Lower lobe of right lung (tissue), 2 donors: ENCODE measurements at regions not wholly inside any gene's neighbourhood (a gene's known extent, or its start where the extent isn't known, plus 50 kb on each side); places are given as distances from the start of the nearest gene placed in this dataset.
"Not testable (repeated sequence)": the region's sequence is repeated elsewhere in the genome, so short reads cannot be mapped to it uniquely, and the experiment has no call there.

Source experiments
- ATAC-seq, 2 donors: fragments of 200-7000 bp; cut with Tn5 transposase; one replicate each; pipeline ENCODE4 v1.9.1; 2020 to 2022; ENCODE audit warnings: mild to moderate bottlenecking in 2 of 2, moderate library complexity in 2 of 2
- DNase-seq: peaks from one replicate; pipeline ENCODE4 v3.0.0-alpha.2; 2020
- H3K27ac ChIP-seq: fragments of 200-600 bp; one replicate; pipeline ENCODE4 v1.8.0; 2022
- H3K27me3 ChIP-seq: fragments of 200-600 bp; one replicate; pipeline ENCODE4 v1.8.0; 2022; ENCODE audit warnings: low read depth
- H3K36me3 ChIP-seq: fragments of 200-600 bp; one replicate; pipeline ENCODE4 v1.8.0; 2022; ENCODE audit warnings: mild to moderate bottlenecking
- H3K4me1 ChIP-seq: fragments of 200-600 bp; one replicate; pipeline ENCODE4 v1.8.0; 2022
- H3K4me3 ChIP-seq: fragments of 200-600 bp; one replicate; pipeline ENCODE4 v1.8.0; 2022; ENCODE audit warnings: mild to moderate bottlenecking
- H3K9me3 ChIP-seq: fragments of 200-600 bp; one replicate; pipeline ENCODE4 v1.8.0; 2022
- intact Hi-C: fragments of 100-400 bp; cut with DNase I; formaldehyde crosslinking; loops from one replicate; pipeline ENCODE4 v1.11.0; 2022
- TF ChIP-seq, protein P1 (sequence below): fragments of 200-600 bp; IDR thresholded peaks from one replicate; pipeline ENCODE4 v1.8.0; 2022; ENCODE audit warnings: antibody characterized with exemption, mild to moderate bottlenecking
- donor health status: DM: no; HTN: yes; CAD: no; lungs with severe emphysema.

DNA sequence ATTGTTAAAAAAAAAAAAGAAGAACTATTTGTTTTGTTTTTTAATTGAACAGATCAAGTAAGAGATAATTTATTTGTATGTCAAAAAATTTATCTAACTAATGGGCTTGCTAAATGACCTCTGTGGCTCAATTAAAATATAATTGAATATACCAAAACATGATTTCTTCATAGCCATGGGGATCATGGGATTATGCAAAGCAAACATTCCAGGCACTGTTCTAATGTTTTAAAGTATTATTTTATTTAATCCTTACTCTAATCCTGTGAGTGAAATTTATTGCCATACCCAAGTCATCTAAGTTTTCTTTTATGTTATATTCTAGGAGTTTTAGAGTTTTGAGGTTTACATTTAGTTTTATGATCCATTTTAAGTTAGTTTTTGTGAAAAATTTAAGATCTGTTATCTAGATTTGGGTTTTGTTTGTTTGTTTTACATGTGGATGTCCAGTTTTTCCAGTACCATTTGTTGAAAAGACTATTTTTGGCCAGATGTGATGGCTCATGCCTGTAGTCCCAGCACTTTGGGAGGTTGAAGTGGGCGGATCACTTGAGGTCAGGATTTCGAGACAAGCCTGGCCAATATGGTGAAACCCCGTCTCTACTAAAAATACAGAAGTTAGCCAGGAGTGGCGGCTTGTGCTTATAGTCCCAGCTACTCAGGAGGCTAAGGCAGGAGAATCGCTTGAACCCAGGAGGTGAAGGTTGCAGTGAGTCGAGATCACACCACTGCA lies 52.3 kb upstream of the CNOT10 start:
- no peak overlapping the region for H3K4me3 ChIP-seq
- TF ChIP-seq, protein P1, sequence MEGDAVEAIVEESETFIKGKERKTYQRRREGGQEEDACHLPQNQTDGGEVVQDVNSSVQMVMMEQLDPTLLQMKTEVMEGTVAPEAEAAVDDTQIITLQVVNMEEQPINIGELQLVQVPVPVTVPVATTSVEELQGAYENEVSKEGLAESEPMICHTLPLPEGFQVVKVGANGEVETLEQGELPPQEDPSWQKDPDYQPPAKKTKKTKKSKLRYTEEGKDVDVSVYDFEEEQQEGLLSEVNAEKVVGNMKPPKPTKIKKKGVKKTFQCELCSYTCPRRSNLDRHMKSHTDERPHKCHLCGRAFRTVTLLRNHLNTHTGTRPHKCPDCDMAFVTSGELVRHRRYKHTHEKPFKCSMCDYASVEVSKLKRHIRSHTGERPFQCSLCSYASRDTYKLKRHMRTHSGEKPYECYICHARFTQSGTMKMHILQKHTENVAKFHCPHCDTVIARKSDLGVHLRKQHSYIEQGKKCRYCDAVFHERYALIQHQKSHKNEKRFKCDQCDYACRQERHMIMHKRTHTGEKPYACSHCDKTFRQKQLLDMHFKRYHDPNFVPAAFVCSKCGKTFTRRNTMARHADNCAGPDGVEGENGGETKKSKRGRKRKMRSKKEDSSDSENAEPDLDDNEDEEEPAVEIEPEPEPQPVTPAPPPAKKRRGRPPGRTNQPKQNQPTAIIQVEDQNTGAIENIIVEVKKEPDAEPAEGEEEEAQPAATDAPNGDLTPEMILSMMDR, result no peak
- DNase-seq (no peak), ATAC-seq (no peak)
- no peaks in the 10 kb centered on the region for H3K36me3 ChIP-seq
- intact Hi-C loops, result no loop called here
- H3K27me3 ChIP-seq, result no peaks in the 10 kb centered on the region
- no peak overlapping the region for H3K27ac ChIP-seq
- H3K4me1 ChIP-seq, result no peaks in the 10 kb centered on the region
- no peaks in the 10 kb centered on the region for H3K9me3 ChIP-seq

DNA sequence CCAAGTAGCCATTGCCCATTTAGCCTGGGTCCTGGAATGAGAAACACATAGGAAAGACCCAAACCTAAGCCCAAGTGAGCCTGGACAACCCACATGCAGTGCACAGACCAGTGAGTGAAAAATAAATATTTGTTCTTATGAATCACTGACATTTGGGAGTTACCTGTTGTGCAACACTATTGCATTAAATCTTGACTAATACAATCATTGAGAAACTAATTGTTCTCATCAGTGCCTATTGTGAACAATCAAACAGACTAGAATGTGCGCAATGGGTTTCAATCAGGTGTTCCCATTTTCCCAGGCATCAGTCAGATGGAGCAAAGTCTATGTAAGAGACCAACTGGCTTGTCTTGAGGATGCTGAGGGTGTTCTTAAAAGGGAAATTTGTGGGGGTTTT lies 54.7 kb upstream of the CNOT10 start:
- no peaks in the 10 kb centered on the region for H3K9me3 ChIP-seq
- no peaks in the 10 kb centered on the region for H3K27me3 ChIP-seq
- no peak overlapping the region for H3K27ac ChIP-seq
- no peak overlapping the region for H3K4me3 ChIP-seq
- H3K36me3 ChIP-seq, result no peaks in the 10 kb centered on the region
- DNase-seq, result no peak
- intact Hi-C loops, result no loop called here
- TF ChIP-seq, protein P1, result no peak
- no peaks in the 10 kb centered on the region for H3K4me1 ChIP-seq
- ATAC-seq, result peak; percentile 47 to 80

DNA sequence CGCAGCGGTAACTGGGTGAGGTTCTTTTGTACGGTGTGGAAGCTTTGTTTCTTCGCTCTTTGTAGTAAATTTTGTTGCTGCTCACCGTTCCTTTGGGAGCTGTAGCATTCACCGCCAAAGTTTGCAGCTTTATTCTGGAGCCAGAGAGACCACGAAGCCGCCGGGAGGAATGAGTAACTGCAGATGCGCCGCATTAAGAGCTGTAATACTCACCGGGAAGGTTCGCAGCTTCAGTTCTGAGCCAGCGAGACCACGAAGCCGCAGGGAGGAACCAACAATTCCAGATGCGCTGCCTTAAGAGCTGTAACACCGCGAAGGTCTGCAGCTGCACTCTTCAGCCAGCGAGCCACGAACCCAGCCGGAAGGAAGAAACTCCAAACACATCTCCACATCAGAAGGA lies 56.0 kb upstream of the DYNC1LI1 start:
- H3K9me3 ChIP-seq, result no peaks in the 10 kb centered on the region
- intact Hi-C loops, result no loop called here
- no peak for DNase-seq
- H3K27me3 ChIP-seq, result no peaks in the 10 kb centered on the region
- TF ChIP-seq, protein P1, result no peak
- no peak overlapping the region for H3K27ac ChIP-seq
- no peaks in the 10 kb centered on the region for H3K4me1 ChIP-seq
- H3K36me3 ChIP-seq, result no peaks in the 10 kb centered on the region
- H3K4me3 ChIP-seq, result no peak overlapping the region
- no peak for ATAC-seq

DNA sequence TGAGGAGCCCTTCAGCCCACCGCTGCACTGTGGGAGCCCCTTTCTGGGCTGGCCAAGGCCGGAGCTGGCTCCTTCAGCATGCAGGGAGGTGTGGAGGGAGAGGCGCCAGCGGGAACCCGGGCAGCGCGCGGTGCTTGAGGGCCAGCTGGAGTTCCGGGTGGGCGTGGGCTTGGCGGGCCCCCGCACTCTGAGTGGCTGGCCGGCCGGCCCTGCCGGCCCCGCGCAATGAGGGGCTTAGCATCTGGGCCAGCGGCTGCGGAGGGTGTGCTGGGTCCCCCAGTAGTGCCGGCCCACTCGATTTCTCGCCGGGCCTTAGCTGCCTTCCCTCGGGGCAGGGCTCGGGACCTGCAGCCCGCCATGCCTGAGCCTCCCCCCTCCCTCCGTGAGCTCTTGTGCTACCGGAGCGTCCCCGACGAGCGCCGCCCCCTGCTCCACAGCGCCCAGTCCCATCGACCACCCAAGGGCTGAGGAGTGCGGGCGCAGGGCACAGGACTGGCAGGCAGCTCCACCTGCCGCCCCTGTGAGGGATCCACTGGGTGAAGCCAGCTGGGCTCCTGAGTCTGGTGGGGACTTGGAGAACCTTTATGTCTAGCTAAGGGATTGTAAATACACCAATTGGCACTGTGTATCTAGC lies 55.0 kb upstream of the DYNC1LI1 start:
- H3K9me3 ChIP-seq, H3K27ac ChIP-seq, intact Hi-C loops, ATAC-seq, H3K36me3 ChIP-seq, H3K4me3 ChIP-seq, DNase-seq, H3K27me3 ChIP-seq, H3K4me1 ChIP-seq: not testable (repeated sequence)

DNA sequence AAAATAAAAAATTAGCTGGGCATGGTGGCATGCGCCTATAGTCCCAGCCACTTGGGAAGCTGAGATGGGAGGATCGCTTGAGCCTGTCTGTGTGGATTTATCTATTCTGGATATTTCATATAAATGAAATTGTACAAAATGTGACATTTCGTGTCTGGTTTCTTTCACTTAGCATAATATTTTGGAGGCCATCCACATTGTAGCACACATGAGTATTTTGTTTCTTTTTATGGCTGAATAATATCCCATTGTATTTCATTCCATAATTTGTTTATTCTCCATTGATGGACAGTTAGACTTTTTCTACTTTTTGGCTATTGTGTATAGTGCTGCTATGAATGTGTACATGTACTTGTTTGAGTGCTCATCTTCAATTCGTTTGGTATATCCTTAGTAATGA lies 52.9 kb upstream of the DYNC1LI1 start:
- Histone ChIP-seq H3K27ac (no peak overlapping the region), H3K4me3 (no peak overlapping the region), H3K9me3 (peaks cover 11% of the 10 kb centered on the region), H3K36me3 (no peaks in the 10 kb centered on the region), H3K27me3 (no peaks in the 10 kb centered on the region), H3K4me1 (no peaks in the 10 kb centered on the region)
- ATAC-seq, result no peak
- TF ChIP-seq, protein P1, result no peak
- DNase-seq, result no peak
- intact Hi-C loops, result no loop called here

DNA sequence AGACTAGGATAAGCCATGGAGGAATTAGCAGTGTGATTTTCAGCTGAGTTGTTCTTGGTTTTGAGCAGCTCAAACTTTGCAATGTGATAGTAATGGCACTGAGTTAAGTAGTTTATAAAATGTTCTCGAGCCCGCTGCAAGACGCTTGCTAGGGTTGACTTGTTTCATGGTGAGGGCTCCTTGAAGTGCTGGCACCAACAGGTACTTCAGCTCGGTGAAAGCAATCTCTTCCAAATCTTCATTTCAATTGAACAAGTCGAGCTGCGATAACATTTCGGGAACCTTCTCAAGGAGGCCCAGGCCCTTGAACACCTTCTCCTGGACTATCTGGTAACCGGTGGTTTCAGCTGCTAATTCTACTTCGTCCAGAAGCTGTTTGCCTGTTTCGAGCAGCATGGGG lies 50.8 kb upstream of the DYNC1LI1 start:
- Histone ChIP-seq H3K27me3 (no peaks in the 10 kb centered on the region), H3K4me1 (no peaks in the 10 kb centered on the region), H3K4me3 (no peak overlapping the region), H3K9me3 (peaks cover 11% of the 10 kb centered on the region), H3K36me3 (no peaks in the 10 kb centered on the region), H3K27ac (no peak overlapping the region)
- TF ChIP-seq, protein P1, result no peak
- DNase-seq (no peak), ATAC-seq (no peak)
- intact Hi-C loops, result no loop called here
